ENCODE measurements at regions not wholly inside any gene's neighbourhood (a gene's known extent, or its start where the extent isn't known, plus 50 kb on each side); places are given as distances from the start of the nearest gene placed in this dataset.
"Not testable (repeated sequence)": the region's sequence is repeated elsewhere in the genome, so short reads cannot be mapped to it uniquely, and the experiment has no call there.

GRCh38 chr14:84976805-84977204 lies 553.1 kb upstream of the FLRT2 start:
- no peak for DNase-seq (ENCODE audit: low read depth in 1 of 2, low spot score in 2 of 2)
- H3K36me3 ChIP-seq = no peaks in the 10 kb centered on the region
- no peak overlapping the region for H3K4me3 ChIP-seq
- H3K4me1 ChIP-seq (replicated peaks) = no peaks in the 10 kb centered on the region
- no peaks in the 10 kb centered on the region for H3K9me3 ChIP-seq (replicated peaks)
- no peaks in the 10 kb centered on the region for H3K27me3 ChIP-seq (replicated peaks)
- H3K27ac ChIP-seq = no peak overlapping the region

- Histone ChIP-seq H3K9me3 (replicated peaks) (no peaks in the 10 kb centered on the region), H3K4me3 (no peak overlapping the region), H3K4me1 (replicated peaks) (no peaks in the 10 kb centered on the region), H3K27ac (no peak overlapping the region), H3K27me3 (replicated peaks) (no peaks in the 10 kb centered on the region), H3K36me3 (no peaks in the 10 kb centered on the region)
- no peak for DNase-seq (ENCODE audit: low read depth in 1 of 2, low spot score in 2 of 2)
Observed at GRCh38 chr14:84987042-84987441, 542.9 kb upstream of the FLRT2 start.

GRCh38 chr14:84988357-84988756 lies 541.6 kb upstream of the FLRT2 start:
- no peaks in the 10 kb centered on the region for H3K36me3 ChIP-seq
- H3K27ac ChIP-seq = no peak overlapping the region
- H3K4me3 ChIP-seq = no peak overlapping the region
- no peak for DNase-seq (ENCODE audit: low read depth in 1 of 2, low spot score in 2 of 2)
- no peaks in the 10 kb centered on the region for H3K9me3 ChIP-seq (replicated peaks)
- no peaks in the 10 kb centered on the region for H3K27me3 ChIP-seq (replicated peaks)
- no peaks in the 10 kb centered on the region for H3K4me1 ChIP-seq (replicated peaks)

- Histone ChIP-seq H3K9me3 (replicated peaks) (no peaks in the 10 kb centered on the region), H3K4me1 (replicated peaks) (no peaks in the 10 kb centered on the region), H3K27ac (no peak overlapping the region), H3K36me3 (no peaks in the 10 kb centered on the region), H3K4me3 (no peak overlapping the region), H3K27me3 (replicated peaks) (no peaks in the 10 kb centered on the region)
- no peak for DNase-seq (ENCODE audit: low read depth in 1 of 2, low spot score in 2 of 2)
Observed at GRCh38 chr14:84991021-84991420, 538.9 kb upstream of the FLRT2 start.

GRCh38 chr14:84998216-84998615 lies 531.7 kb upstream of the FLRT2 start:
- Histone ChIP-seq H3K4me3 (no peak overlapping the region), H3K27ac (no peak overlapping the region), H3K4me1 (replicated peaks) (no peaks in the 10 kb centered on the region), H3K27me3 (replicated peaks) (no peaks in the 10 kb centered on the region), H3K36me3 (no peaks in the 10 kb centered on the region), H3K9me3 (replicated peaks) (no peaks in the 10 kb centered on the region)
- no peak for DNase-seq (ENCODE audit: low read depth in 1 of 2, low spot score in 2 of 2)

GRCh38 chr14:85002846-85003245 lies 527.1 kb upstream of the FLRT2 start:
- DNase-seq (ENCODE audit: low read depth in 1 of 2, low spot score in 2 of 2) = no peak
- Histone ChIP-seq H3K36me3 (no peaks in the 10 kb centered on the region), H3K27ac (no peak overlapping the region), H3K4me1 (replicated peaks) (no peaks in the 10 kb centered on the region), H3K27me3 (replicated peaks) (no peaks in the 10 kb centered on the region), H3K9me3 (replicated peaks) (no peaks in the 10 kb centered on the region), H3K4me3 (no peak overlapping the region)

- DNase-seq (ENCODE audit: low read depth in 1 of 2, low spot score in 2 of 2) = no peak
- no peaks in the 10 kb centered on the region for H3K9me3 ChIP-seq (replicated peaks)
- H3K4me1 ChIP-seq (replicated peaks) = no peaks in the 10 kb centered on the region
- H3K27me3 ChIP-seq (replicated peaks) = no peaks in the 10 kb centered on the region
- no peaks in the 10 kb centered on the region for H3K36me3 ChIP-seq
- H3K4me3 ChIP-seq = no peak overlapping the region
- H3K27ac ChIP-seq = no peak overlapping the region
Observed at GRCh38 chr14:85003805-85004204, 526.1 kb upstream of the FLRT2 start.

GRCh38 chr14:85009506-85009905 lies 520.4 kb upstream of the FLRT2 start:
- Histone ChIP-seq H3K4me3 (no peak overlapping the region), H3K36me3 (no peaks in the 10 kb centered on the region), H3K27ac (no peak overlapping the region), H3K27me3 (replicated peaks) (no peaks in the 10 kb centered on the region), H3K4me1 (replicated peaks) (no peaks in the 10 kb centered on the region), H3K9me3 (replicated peaks) (no peaks in the 10 kb centered on the region)
- DNase-seq (ENCODE audit: low read depth in 1 of 2, low spot score in 2 of 2) = no peak

GRCh38 chr14:85010186-85010585 lies 519.8 kb upstream of the FLRT2 start:
- Histone ChIP-seq H3K9me3 (replicated peaks) (no peaks in the 10 kb centered on the region), H3K27me3 (replicated peaks) (no peaks in the 10 kb centered on the region)

GRCh38 chr14:85016496-85016895 lies 513.4 kb upstream of the FLRT2 start:
- DNase-seq (ENCODE audit: low read depth in 1 of 2, low spot score in 2 of 2) = no peak
- no peaks in the 10 kb centered on the region for H3K4me1 ChIP-seq (replicated peaks)

More at GRCh38 chr14:85010186-85010585, 519.8 kb upstream of the FLRT2 start:
- no peak overlapping the region for H3K27ac ChIP-seq
- DNase-seq (ENCODE audit: low read depth in 1 of 2, low spot score in 2 of 2) = no peak
- H3K4me3 ChIP-seq = no peak overlapping the region
- no peaks in the 10 kb centered on the region for H3K4me1 ChIP-seq (replicated peaks)
- H3K36me3 ChIP-seq = no peaks in the 10 kb centered on the region

GRCh38 chr14:85023866-85024265 lies 506.1 kb upstream of the FLRT2 start:
- DNase-seq (ENCODE audit: low read depth in 1 of 2, low spot score in 2 of 2); H3K36me3 ChIP-seq; H3K27me3 ChIP-seq (replicated peaks): not testable (repeated sequence)

More at GRCh38 chr14:85016496-85016895, 513.4 kb upstream of the FLRT2 start:
- no peaks in the 10 kb centered on the region for H3K27me3 ChIP-seq (replicated peaks)
- no peaks in the 10 kb centered on the region for H3K9me3 ChIP-seq (replicated peaks)
- H3K4me3 ChIP-seq = no peak overlapping the region
- no peak overlapping the region for H3K27ac ChIP-seq
- no peaks in the 10 kb centered on the region for H3K36me3 ChIP-seq

GRCh38 chr14:85024931-85025330 lies 505.0 kb upstream of the FLRT2 start:
- no peaks in the 10 kb centered on the region for H3K36me3 ChIP-seq
- no peaks in the 10 kb centered on the region for H3K9me3 ChIP-seq (replicated peaks)
- H3K4me1 ChIP-seq (replicated peaks) = no peaks in the 10 kb centered on the region
- H3K4me3 ChIP-seq = no peak overlapping the region
- H3K27ac ChIP-seq = no peak overlapping the region
- DNase-seq (ENCODE audit: low read depth in 1 of 2, low spot score in 2 of 2) = no peak
- H3K27me3 ChIP-seq (replicated peaks) = no peaks in the 10 kb centered on the region

More at GRCh38 chr14:85023866-85024265, 506.1 kb upstream of the FLRT2 start:
- not testable (repeated sequence) for H3K9me3 ChIP-seq (replicated peaks); H3K27ac ChIP-seq; H3K4me3 ChIP-seq; H3K4me1 ChIP-seq (replicated peaks)

GRCh38 chr14:85027681-85028370 lies 502.1 kb upstream of the FLRT2 start:
- DNase-seq (ENCODE audit: low read depth in 1 of 2, low spot score in 2 of 2) = no peak
- Histone ChIP-seq H3K4me1 (replicated peaks) (no peaks in the 10 kb centered on the region), H3K27me3 (replicated peaks) (no peaks in the 10 kb centered on the region), H3K9me3 (replicated peaks) (no peaks in the 10 kb centered on the region), H3K36me3 (no peaks in the 10 kb centered on the region), H3K4me3 (no peak overlapping the region), H3K27ac (no peak overlapping the region)

- Histone ChIP-seq H3K27me3 (replicated peaks) (no peaks in the 10 kb centered on the region), H3K27ac (no peak overlapping the region), H3K4me1 (replicated peaks) (no peaks in the 10 kb centered on the region), H3K9me3 (replicated peaks) (no peaks in the 10 kb centered on the region), H3K36me3 (no peaks in the 10 kb centered on the region), H3K4me3 (no peak overlapping the region)
- DNase-seq (ENCODE audit: low read depth in 1 of 2, low spot score in 2 of 2) = no peak
Observed at GRCh38 chr14:85037411-85037810, 492.5 kb upstream of the FLRT2 start.
